A673 (cell line): ENCODE measurements at regions not wholly inside any gene's neighbourhood (a gene's known extent, or its start where the extent isn't known, plus 50 kb on each side); places are given as distances from the start of the nearest gene placed in this dataset.
"Not testable (repeated sequence)": the region's sequence is repeated elsewhere in the genome, so short reads cannot be mapped to it uniquely, and the experiment has no call there.

Source experiments
- BruUV-seq: library from RNA; stranded (reverse); fragments of 400-500 nt; replicated peaks from 2 replicates; lab custom pipeline; 2021; lab: Mats Ljungman, UMichigan
- CTCF ChIA-PET: fragments of 300-600 bp; sonication (Branson Sonifier 250); formaldehyde crosslinking; loops from one replicate; lab custom pipeline; 2022; ENCODE audit warnings: antibody characterized with exemption; lab: Charles Lee
- POLR2A ChIA-PET: fragments of 300-600 bp; sonication (Branson Sonifier 250); formaldehyde crosslinking; loops from one replicate; lab custom pipeline; 2022; ENCODE audit warnings: antibody characterized with exemption; ENCODE audit not compliant: low non-redundant PET; lab: Charles Lee
- DNase-seq: peaks from one replicate; pipeline ENCODE4 v3.0.0-alpha.2; 2015; ENCODE audit warnings: low spot score
- H3K27ac ChIP-seq: fragments of 200-600 bp; sonication (generic); 2 replicates; pipeline ENCODE4 v1.5.1; 2016; ENCODE audit warnings: mixed run types, low read depth, mild to moderate bottlenecking, mixed read lengths, antibody characterized with exemption, low read length; ENCODE audit not compliant: poor library complexity, severe bottlenecking
- H3K27me3 ChIP-seq: fragments of 200-600 bp; sonication (generic); replicated peaks from 2 replicates; pipeline ENCODE4 v1.6.1; 2017; ENCODE audit warnings: mixed run types, low read depth, mild to moderate bottlenecking, mixed read lengths, antibody characterized with exemption, low read length; ENCODE audit not compliant: insufficient read depth, poor library complexity
- H3K36me3 ChIP-seq: fragments of 200-600 bp; sonication (generic); 2 replicates; pipeline ENCODE4 v1.6.1; 2016; ENCODE audit warnings: mixed run types, mild to moderate bottlenecking, mixed read lengths, antibody characterized with exemption, low read length; ENCODE audit not compliant: insufficient read depth, poor library complexity, severe bottlenecking
- H3K4me1 ChIP-seq: fragments of 200-600 bp; sonication (generic); 2 replicates; pipeline ENCODE4 v1.6.1; 2017; ENCODE audit warnings: mixed run types, mild to moderate bottlenecking, mixed read lengths, antibody characterized with exemption, low read length; ENCODE audit not compliant: insufficient read depth, poor library complexity, severe bottlenecking
- H3K4me3 ChIP-seq: fragments of 200-600 bp; sonication (generic); 2 replicates; pipeline ENCODE4 v1.5.1; 2016; ENCODE audit warnings: low read depth, mixed run types, mild to moderate bottlenecking, mixed read lengths, low read length; ENCODE audit not compliant: poor library complexity, severe bottlenecking
- H3K9me3 ChIP-seq: fragments of 200-600 bp; sonication (generic); 2 replicates; pipeline ENCODE4 v1.6.1; 2016; ENCODE audit warnings: mixed run types, low read depth, mild to moderate bottlenecking, mixed read lengths, antibody characterized with exemption, low read length; ENCODE audit not compliant: poor library complexity, severe bottlenecking
- CTCF ChIP-seq: fragments of 300-800, 200-600 bp; sonication (generic); conservative IDR thresholded peaks from 2 replicates; pipeline ENCODE4 v1.5.1; 2017; ENCODE audit warnings: low read depth, mild to moderate bottlenecking, antibody characterized with exemption, low read length, moderate library complexity, mixed read lengths
- EZH2 ChIP-seq: fragments of 200-600 bp; sonication (generic); IDR thresholded peaks from 2 replicates; pipeline ENCODE4 v1.6.1; 2017; ENCODE audit warnings: borderline replicate concordance, low read depth, mild to moderate bottlenecking, mixed read lengths, antibody characterized with exemption, low read length; ENCODE audit not compliant: poor library complexity, severe bottlenecking
- intact Hi-C: fragments of 100-400 bp; cut with micrococcal nuclease; formaldehyde crosslinking; loops from one replicate; pipeline ENCODE4 v1.10.0; 2022; ENCODE audit not compliant: unreplicated experiment

GRCh38 chr12:75750716-75751306 lies 239.4 kb upstream of the KRR1 start:
- DNase-seq = no peak

GRCh38 chr12:75748990-75749389 lies 237.6 kb upstream of the KRR1 start:
- H3K27me3 ChIP-seq, H3K36me3 ChIP-seq, POLR2A ChIA-PET, H3K4me1 ChIP-seq, H3K9me3 ChIP-seq, CTCF ChIA-PET, H3K4me3 ChIP-seq, DNase-seq, BruUV-seq, H3K27ac ChIP-seq, intact Hi-C loops: not testable (repeated sequence)

More at GRCh38 chr12:75750716-75751306, 239.4 kb upstream of the KRR1 start:
- Histone ChIP-seq H3K27me3 (no peaks in the 10 kb centered on the region), H3K4me3 (no peak overlapping the region), H3K27ac (no peak overlapping the region), H3K4me1 (no peaks in the 10 kb centered on the region), H3K9me3 (no peaks in the 10 kb centered on the region), H3K36me3 (no peaks in the 10 kb centered on the region)
- ChIA-PET CTCF (no interaction called here), POLR2A (interaction anchor here (0.6 kb wide), 1 partner anchor 17 kb away, joined by 3 read pairs; no protein-coding TSS in a partner anchor)
- no TSS peak for BruUV-seq
- TF ChIP-seq EZH2 = no peak
- no peak for TF ChIP-seq CTCF
- intact Hi-C loops = no loop called here

- DNase-seq = no peak
- intact Hi-C loops = no loop called here
- Histone ChIP-seq H3K27me3 (no peaks in the 10 kb centered on the region), H3K4me3 (no peak overlapping the region), H3K9me3 (no peaks in the 10 kb centered on the region), H3K36me3 (no peaks in the 10 kb centered on the region), H3K4me1 (no peaks in the 10 kb centered on the region), H3K27ac (no peak overlapping the region)
- CTCF ChIA-PET = no interaction called here
- POLR2A ChIA-PET = no interaction called here
- BruUV-seq = no TSS peak
- no peak for TF ChIP-seq CTCF
- no peak for TF ChIP-seq EZH2
These were observed 236.7 kb upstream of the KRR1 start for GRCh38 chr12:75748136-75748535.

- Histone ChIP-seq H3K36me3 (no peaks in the 10 kb centered on the region), H3K4me1 (no peaks in the 10 kb centered on the region), H3K27ac (no peak overlapping the region), H3K9me3 (no peaks in the 10 kb centered on the region), H3K27me3 (no peaks in the 10 kb centered on the region), H3K4me3 (no peak overlapping the region)
- CTCF ChIA-PET = no interaction called here
- POLR2A ChIA-PET = no interaction called here
- intact Hi-C loops = no loop called here
- no TSS peak for BruUV-seq
- no peak for TF ChIP-seq EZH2
- TF ChIP-seq CTCF = no peak
- peak; percentile 40 for DNase-seq
These were observed 236.2 kb upstream of the KRR1 start for GRCh38 chr12:75747572-75748021.
